ENCODE measurements at regions not wholly inside any gene's neighbourhood (a gene's known extent, or its start where the extent isn't known, plus 50 kb on each side); places are given as distances from the start of the nearest gene placed in this dataset.

- H3K27ac Mint-ChIP-seq = no peak overlapping the region
- H3K36me3 Mint-ChIP-seq (ENCODE audit: low read depth) = no peaks in the 10 kb centered on the region
- peaks cover 21% of the 10 kb centered on the region for H3K27me3 Mint-ChIP-seq
- peaks cover 10% of the 10 kb centered on the region for H3K4me1 Mint-ChIP-seq (ENCODE audit: low read depth)
- H3K4me3 Mint-ChIP-seq = no peak overlapping the region
- intact Hi-C loops (cut with micrococcal nuclease) = no loop called here
- no peaks in the 10 kb centered on the region for H3K9me3 Mint-ChIP-seq
Observed at GRCh38 chr21:41066086-41066938, 101.6 kb upstream of the BACE2 start.

GRCh38 chr21:41067709-41068108 lies 100.3 kb upstream of the BACE2 start:
- H3K27ac Mint-ChIP-seq = no peak overlapping the region
- H3K9me3 Mint-ChIP-seq = no peaks in the 10 kb centered on the region
- no peaks in the 10 kb centered on the region for H3K36me3 Mint-ChIP-seq (ENCODE audit: low read depth)
- peaks cover 21% of the 10 kb centered on the region for H3K27me3 Mint-ChIP-seq
- no peak overlapping the region for H3K4me3 Mint-ChIP-seq
- intact Hi-C loops (cut with micrococcal nuclease) = loop anchor here (1.0 to 2.0 kb wide), 2 partner anchors 16 to 599 kb away; no protein-coding TSS in a partner anchor
- H3K4me1 Mint-ChIP-seq (ENCODE audit: low read depth) = peaks cover 10% of the 10 kb centered on the region

GRCh38 chr21:41068496-41068895 lies 99.5 kb upstream of the BACE2 start:
- Mint-ChIP-seq H3K27me3 (peaks cover 21% of the 10 kb centered on the region), H3K4me3 (peak overlapping the region; percentile 44)
- intact Hi-C loops (cut with micrococcal nuclease) = loop anchor here (2.0 kb wide), 1 partner anchor 600 kb away; no protein-coding TSS in a partner anchor

GRCh38 chr21:41068967-41069642 lies 98.9 kb upstream of the BACE2 start:
- intact Hi-C loops (cut with micrococcal nuclease) = loop anchor here (1.0 to 2.0 kb wide), 2 partner anchors 600 to 925 kb away; no protein-coding TSS in a partner anchor
- Mint-ChIP-seq H3K27me3 (peaks cover 21% of the 10 kb centered on the region), H3K9me3 (no peaks in the 10 kb centered on the region), H3K4me1 (ENCODE audit: low read depth) (peaks cover 10% of the 10 kb centered on the region), H3K27ac (no peak overlapping the region), H3K36me3 (ENCODE audit: low read depth) (no peaks in the 10 kb centered on the region), H3K4me3 (peak overlapping the region; percentile 44)

More at GRCh38 chr21:41068496-41068895, 99.5 kb upstream of the BACE2 start:
- no peaks in the 10 kb centered on the region for H3K9me3 Mint-ChIP-seq
- H3K4me1 Mint-ChIP-seq (ENCODE audit: low read depth) = peaks cover 10% of the 10 kb centered on the region
- H3K27ac Mint-ChIP-seq = no peak overlapping the region
- H3K36me3 Mint-ChIP-seq (ENCODE audit: low read depth) = no peaks in the 10 kb centered on the region

- intact Hi-C loops (cut with micrococcal nuclease) = no loop called here
- H3K36me3 Mint-ChIP-seq (ENCODE audit: low read depth) = no peaks in the 10 kb centered on the region
- peaks cover 10% of the 10 kb centered on the region for H3K4me1 Mint-ChIP-seq (ENCODE audit: low read depth)
- H3K4me3 Mint-ChIP-seq = no peak overlapping the region
- H3K27me3 Mint-ChIP-seq = peaks cover 21% of the 10 kb centered on the region
- no peaks in the 10 kb centered on the region for H3K9me3 Mint-ChIP-seq
- H3K27ac Mint-ChIP-seq = no peak overlapping the region
Observed at GRCh38 chr21:41070284-41070683, 97.7 kb upstream of the BACE2 start.

- Mint-ChIP-seq H3K27ac (no peak overlapping the region), H3K9me3 (no peaks in the 10 kb centered on the region), H3K36me3 (ENCODE audit: low read depth) (no peaks in the 10 kb centered on the region), H3K4me1 (ENCODE audit: low read depth) (peaks cover 10% of the 10 kb centered on the region), H3K27me3 (peaks cover 21% of the 10 kb centered on the region), H3K4me3 (no peak overlapping the region)
- intact Hi-C loops (cut with micrococcal nuclease) = no loop called here
Observed at GRCh38 chr21:41071258-41072171, 96.4 kb upstream of the BACE2 start.

GRCh38 chr21:41073558-41073957 lies 94.4 kb upstream of the BACE2 start:
- intact Hi-C loops (cut with micrococcal nuclease) = no loop called here
- peaks cover 6% of the 10 kb centered on the region for H3K27me3 Mint-ChIP-seq
- no peaks in the 10 kb centered on the region for H3K9me3 Mint-ChIP-seq
- no peaks in the 10 kb centered on the region for H3K36me3 Mint-ChIP-seq (ENCODE audit: low read depth)
- no peak overlapping the region for H3K27ac Mint-ChIP-seq
- peaks cover 6% of the 10 kb centered on the region for H3K4me1 Mint-ChIP-seq (ENCODE audit: low read depth)
- no peak overlapping the region for H3K4me3 Mint-ChIP-seq

- Mint-ChIP-seq H3K9me3 (no peaks in the 10 kb centered on the region), H3K27me3 (no peaks in the 10 kb centered on the region), H3K36me3 (ENCODE audit: low read depth) (no peaks in the 10 kb centered on the region), H3K4me1 (ENCODE audit: low read depth) (no peaks in the 10 kb centered on the region), H3K4me3 (no peak overlapping the region), H3K27ac (no peak overlapping the region)
- intact Hi-C loops (cut with micrococcal nuclease) = no loop called here
Observed at GRCh38 chr21:41074396-41075184, 93.4 kb upstream of the BACE2 start.

- Mint-ChIP-seq H3K27ac (no peak overlapping the region), H3K36me3 (ENCODE audit: low read depth) (no peaks in the 10 kb centered on the region), H3K4me1 (ENCODE audit: low read depth) (no peaks in the 10 kb centered on the region), H3K4me3 (no peak overlapping the region), H3K27me3 (no peaks in the 10 kb centered on the region), H3K9me3 (no peaks in the 10 kb centered on the region)
- intact Hi-C loops (cut with micrococcal nuclease) = no loop called here
Observed at GRCh38 chr21:41075656-41076055, 92.3 kb upstream of the BACE2 start.

- Mint-ChIP-seq H3K27ac (no peak overlapping the region), H3K4me3 (no peak overlapping the region), H3K4me1 (ENCODE audit: low read depth) (no peaks in the 10 kb centered on the region), H3K9me3 (no peaks in the 10 kb centered on the region), H3K36me3 (ENCODE audit: low read depth) (no peaks in the 10 kb centered on the region), H3K27me3 (no peaks in the 10 kb centered on the region)
- intact Hi-C loops (cut with micrococcal nuclease) = no loop called here
Observed at GRCh38 chr21:41076064-41076463, 91.9 kb upstream of the BACE2 start.

GRCh38 chr21:41079159-41079558 lies 88.8 kb upstream of the BACE2 start:
- Mint-ChIP-seq H3K27ac (no peak overlapping the region), H3K27me3 (no peaks in the 10 kb centered on the region), H3K9me3 (no peaks in the 10 kb centered on the region), H3K36me3 (ENCODE audit: low read depth) (no peaks in the 10 kb centered on the region), H3K4me1 (ENCODE audit: low read depth) (no peaks in the 10 kb centered on the region), H3K4me3 (no peak overlapping the region)
- intact Hi-C loops (cut with micrococcal nuclease) = no loop called here

- no peaks in the 10 kb centered on the region for H3K27me3 Mint-ChIP-seq
- H3K4me1 Mint-ChIP-seq (ENCODE audit: low read depth) = no peaks in the 10 kb centered on the region
- no peaks in the 10 kb centered on the region for H3K9me3 Mint-ChIP-seq
- intact Hi-C loops (cut with micrococcal nuclease) = no loop called here
- H3K27ac Mint-ChIP-seq = no peak overlapping the region
- no peaks in the 10 kb centered on the region for H3K36me3 Mint-ChIP-seq (ENCODE audit: low read depth)
- no peak overlapping the region for H3K4me3 Mint-ChIP-seq
Observed at GRCh38 chr21:41080485-41081121, 87.4 kb upstream of the BACE2 start.

GRCh38 chr21:41086569-41086968 lies 81.4 kb upstream of the BACE2 start:
- no peaks in the 10 kb centered on the region for H3K9me3 Mint-ChIP-seq
- H3K36me3 Mint-ChIP-seq (ENCODE audit: low read depth) = no peaks in the 10 kb centered on the region
- intact Hi-C loops (cut with micrococcal nuclease) = no loop called here
- H3K4me1 Mint-ChIP-seq (ENCODE audit: low read depth) = no peaks in the 10 kb centered on the region
- H3K4me3 Mint-ChIP-seq = no peak overlapping the region
- H3K27ac Mint-ChIP-seq = no peak overlapping the region
- no peaks in the 10 kb centered on the region for H3K27me3 Mint-ChIP-seq

Data from dendritic cell treated with granulocyte-macrophage colony-stimulating factor and Interleukin-4, amounts not matched to agents 40 ng/mL and 50 ng/mL, for 4 days (primary cell).